ENCODE measurements at regions not wholly inside any gene's neighbourhood (a gene's known extent, or its start where the extent isn't known, plus 50 kb on each side); places are given as distances from the start of the nearest gene placed in this dataset.

DNA sequence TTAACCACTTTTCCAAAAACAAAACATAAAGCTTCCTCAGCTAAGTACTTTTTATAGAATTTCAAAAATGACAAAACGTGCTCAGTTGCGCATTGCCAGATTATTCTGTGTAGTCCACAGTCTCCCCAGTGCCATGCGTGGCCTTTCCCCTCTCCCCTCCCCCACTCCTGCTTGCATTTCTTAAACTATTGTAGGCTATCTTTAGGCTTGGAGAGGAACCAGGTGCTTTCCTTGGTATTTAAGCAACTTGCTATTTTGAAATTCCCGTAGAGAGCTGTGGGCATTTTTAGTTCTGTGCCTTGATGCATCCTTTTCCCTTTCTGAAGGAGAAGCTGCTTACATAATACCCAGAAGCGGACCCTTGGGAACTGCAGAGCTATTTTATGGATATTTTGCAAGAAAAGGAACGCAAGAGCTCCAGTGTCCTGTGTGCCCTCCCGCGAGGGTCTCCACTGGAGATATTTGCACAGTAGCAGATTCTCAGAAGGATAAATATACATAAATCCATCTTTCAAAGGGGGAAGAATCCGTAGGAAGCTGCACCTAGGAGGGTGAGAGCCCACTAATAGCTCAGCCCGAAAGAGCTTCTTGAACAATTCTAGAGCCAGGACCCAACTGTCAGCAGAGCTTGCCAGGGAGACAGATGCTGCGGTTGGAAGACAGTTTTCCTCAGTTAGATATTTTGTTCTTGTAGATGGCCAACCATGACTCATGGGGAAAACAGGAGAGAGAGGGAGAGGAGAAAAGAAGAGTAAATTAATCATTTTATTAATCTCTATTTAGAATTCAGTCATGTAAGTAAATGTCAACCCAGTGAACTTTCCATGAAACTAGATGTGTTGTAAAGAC lies 1298.3 kb upstream of the WWC1 start:
- H3K9ac ChIP-seq (ENCODE audit: control insufficient read depth, extremely low read depth, insufficient read depth, low read length), result no peak overlapping the region
- dilution Hi-C loops (cut with MboI; ENCODE audit: extremely low pct_ligation_motif_present, low sequenced_read_pairs), result no loop called here
- no peak overlapping the region for H3K27ac ChIP-seq (ENCODE audit: control insufficient read depth, insufficient read depth, low read length)
- H3K36me3 ChIP-seq (ENCODE audit: control insufficient read depth in 2 of 2, extremely low read depth in 1 of 2, insufficient read depth in 2 of 2, low read length in 2 of 2), result no peaks in the 10 kb centered on the region
- no peaks in the 10 kb centered on the region for H3K79me2 ChIP-seq (ENCODE audit: control insufficient read depth, insufficient read depth, low read length)
- DNase-seq (ENCODE audit: low read depth, low spot score) (no peak), FAIRE-seq (no peak)
- no peak overlapping the region for H3K4me3 ChIP-seq (ENCODE audit: control insufficient read depth in 2 of 3, extremely low read depth in 1 of 3, insufficient read depth in 2 of 3, low read depth in 1 of 3, low read length in 3 of 3)
- no peaks in the 10 kb centered on the region for H3K9me3 ChIP-seq (ENCODE audit: control insufficient read depth, low read depth, low read length)
- no peaks in the 10 kb centered on the region for H4K20me1 ChIP-seq (ENCODE audit: control insufficient read depth, extremely low read depth, insufficient read depth, low read length)
- H2AFZ ChIP-seq (ENCODE audit: control insufficient read depth, low read length), result no peak overlapping the region
- no peaks in the 10 kb centered on the region for H3K4me1 ChIP-seq (ENCODE audit: control insufficient read depth, extremely low read depth, insufficient read depth, low read length)
- H3K9me1 ChIP-seq (ENCODE audit: control insufficient read depth, extremely low read depth, insufficient read depth, low read length), result no peaks in the 10 kb centered on the region
- TF ChIP-seq EZH2 (IDR thresholded peaks at IDR 0.05; ENCODE audit: low read length), result no peak
- TF ChIP-seq, protein P1, sequence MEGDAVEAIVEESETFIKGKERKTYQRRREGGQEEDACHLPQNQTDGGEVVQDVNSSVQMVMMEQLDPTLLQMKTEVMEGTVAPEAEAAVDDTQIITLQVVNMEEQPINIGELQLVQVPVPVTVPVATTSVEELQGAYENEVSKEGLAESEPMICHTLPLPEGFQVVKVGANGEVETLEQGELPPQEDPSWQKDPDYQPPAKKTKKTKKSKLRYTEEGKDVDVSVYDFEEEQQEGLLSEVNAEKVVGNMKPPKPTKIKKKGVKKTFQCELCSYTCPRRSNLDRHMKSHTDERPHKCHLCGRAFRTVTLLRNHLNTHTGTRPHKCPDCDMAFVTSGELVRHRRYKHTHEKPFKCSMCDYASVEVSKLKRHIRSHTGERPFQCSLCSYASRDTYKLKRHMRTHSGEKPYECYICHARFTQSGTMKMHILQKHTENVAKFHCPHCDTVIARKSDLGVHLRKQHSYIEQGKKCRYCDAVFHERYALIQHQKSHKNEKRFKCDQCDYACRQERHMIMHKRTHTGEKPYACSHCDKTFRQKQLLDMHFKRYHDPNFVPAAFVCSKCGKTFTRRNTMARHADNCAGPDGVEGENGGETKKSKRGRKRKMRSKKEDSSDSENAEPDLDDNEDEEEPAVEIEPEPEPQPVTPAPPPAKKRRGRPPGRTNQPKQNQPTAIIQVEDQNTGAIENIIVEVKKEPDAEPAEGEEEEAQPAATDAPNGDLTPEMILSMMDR (optimal IDR thresholded peaks at IDR 0.05 in 1 of 3, IDR thresholded peaks at IDR 0.05 in 1 of 3, conservative IDR thresholded peaks at IDR 0.05 in 1 of 3; ENCODE audit: extremely low read depth in 1 of 3, insufficient read depth in 2 of 3, low read length in 3 of 3), result no peak
- H3K27me3 ChIP-seq (ENCODE audit: control insufficient read depth, extremely low read depth, insufficient read depth, low read length), result no peaks in the 10 kb centered on the region
- H3K4me2 ChIP-seq (ENCODE audit: control insufficient read depth, extremely low read depth, insufficient read depth, low read depth, low read length), result no peak overlapping the region

GRCh38 chr5:166994226-166994625 lies 1297.2 kb upstream of the WWC1 start:
- no peak overlapping the region for H3K27ac ChIP-seq (ENCODE audit: control insufficient read depth, insufficient read depth, low read length)
- no peaks in the 10 kb centered on the region for H3K9me3 ChIP-seq (ENCODE audit: control insufficient read depth, low read depth, low read length)
- dilution Hi-C loops (cut with MboI; ENCODE audit: extremely low pct_ligation_motif_present, low sequenced_read_pairs), result no loop called here
- H3K9ac ChIP-seq (ENCODE audit: control insufficient read depth, extremely low read depth, insufficient read depth, low read length), result no peak overlapping the region
- FAIRE-seq (no peak), DNase-seq (ENCODE audit: low read depth, low spot score) (no peak)
- no peak overlapping the region for H3K4me2 ChIP-seq (ENCODE audit: control insufficient read depth, extremely low read depth, insufficient read depth, low read depth, low read length)
- no peak overlapping the region for H2AFZ ChIP-seq (ENCODE audit: control insufficient read depth, low read length)
- no peaks in the 10 kb centered on the region for H3K36me3 ChIP-seq (ENCODE audit: control insufficient read depth in 2 of 2, extremely low read depth in 1 of 2, insufficient read depth in 2 of 2, low read length in 2 of 2)
- no peaks in the 10 kb centered on the region for H3K79me2 ChIP-seq (ENCODE audit: control insufficient read depth, insufficient read depth, low read length)
- no peaks in the 10 kb centered on the region for H4K20me1 ChIP-seq (ENCODE audit: control insufficient read depth, extremely low read depth, insufficient read depth, low read length)
- no peaks in the 10 kb centered on the region for H3K4me1 ChIP-seq (ENCODE audit: control insufficient read depth, extremely low read depth, insufficient read depth, low read length)
- H3K4me3 ChIP-seq (ENCODE audit: control insufficient read depth in 2 of 3, extremely low read depth in 1 of 3, insufficient read depth in 2 of 3, low read depth in 1 of 3, low read length in 3 of 3), result no peak overlapping the region
- TF ChIP-seq, protein P1 (optimal IDR thresholded peaks at IDR 0.05 in 1 of 3, IDR thresholded peaks at IDR 0.05 in 1 of 3, conservative IDR thresholded peaks at IDR 0.05 in 1 of 3; ENCODE audit: extremely low read depth in 1 of 3, insufficient read depth in 2 of 3, low read length in 3 of 3), result no peak
- no peak for TF ChIP-seq EZH2 (IDR thresholded peaks at IDR 0.05; ENCODE audit: low read length)
- H3K27me3 ChIP-seq (ENCODE audit: control insufficient read depth, extremely low read depth, insufficient read depth, low read length), result no peaks in the 10 kb centered on the region
- H3K9me1 ChIP-seq (ENCODE audit: control insufficient read depth, extremely low read depth, insufficient read depth, low read length), result no peaks in the 10 kb centered on the region

Measured in keratinocyte (primary cell).